OCI-LY1 (cell line): ENCODE measurements at regions not wholly inside any gene's neighbourhood (a gene's known extent, or its start where the extent isn't known, plus 50 kb on each side); places are given as distances from the start of the nearest gene placed in this dataset.

ENCODE experiments used
- H2AFZ ChIP-seq: fragments of 200-600 bp; sonication (generic), shearing (Covaris generic); 2 replicates; pipeline ENCODE4 v1.6.0; 2014; ENCODE audit warnings: antibody characterized with exemption, mild to moderate bottlenecking, low read length
- H3F3A ChIP-seq: fragments of 200-600 bp; sonication (generic), shearing (Covaris generic); 2 replicates; pipeline ENCODE4 v1.6.0; 2014; ENCODE audit warnings: mild to moderate bottlenecking, antibody characterized with exemption, low read length, moderate library complexity; ENCODE audit not compliant: insufficient read depth
- H3K27ac ChIP-seq: fragments of 200-600 bp; sonication (generic); 2 replicates; pipeline ENCODE4 v1.5.1; 2014; ENCODE audit warnings: low read length, mixed run types, mild to moderate bottlenecking, low read depth; ENCODE audit not compliant: poor library complexity, severe bottlenecking
- H3K27me3 ChIP-seq: fragments of 200-600 bp; sonication (generic); 2 replicates; pipeline ENCODE4 v1.6.0; 2014; ENCODE audit warnings: antibody characterized with exemption, mild to moderate bottlenecking, low read length, moderate library complexity; ENCODE audit not compliant: insufficient read depth
- H3K36me3 ChIP-seq: fragments of 200-600 bp; sonication (generic); 2 replicates; pipeline ENCODE4 v1.6.1; 2014; ENCODE audit warnings: mild to moderate bottlenecking, antibody characterized with exemption, low read length, moderate library complexity, mixed read lengths; ENCODE audit not compliant: insufficient read depth
- H3K4me1 ChIP-seq: fragments of 200-600 bp; sonication (generic); 2 replicates; pipeline ENCODE4 v1.5.1; 2014; ENCODE audit warnings: mild to moderate bottlenecking, low read length, moderate library complexity; ENCODE audit not compliant: insufficient read depth, severe bottlenecking
- H3K4me2 ChIP-seq: fragments of 200-600 bp; sonication (generic), shearing (Covaris generic); 2 replicates; pipeline ENCODE4 v1.6.1; 2014; ENCODE audit warnings: low read length
- H3K4me3 ChIP-seq: fragments of 200-600 bp; sonication (generic); 2 replicates; pipeline ENCODE4 v1.5.1; 2014; ENCODE audit warnings: low read length, low read depth, mild to moderate bottlenecking, mixed read lengths; ENCODE audit not compliant: poor library complexity, severe bottlenecking
- H3K79me2 ChIP-seq: fragments of 200-600 bp; shearing (Covaris generic); 2 replicates; pipeline ENCODE4 v1.6.1; 2016; ENCODE audit warnings: mixed run types, low read length, mixed read lengths; ENCODE audit not compliant: insufficient read depth
- H3K9ac ChIP-seq: fragments of 200-600 bp; sonication (generic), shearing (Covaris generic); 2 replicates; pipeline ENCODE4 v1.6.1; 2014; ENCODE audit warnings: mild to moderate bottlenecking, low read length, mixed read lengths
- H3K9me2 ChIP-seq: fragments of 200-600 bp; sonication (generic), shearing (Covaris generic); 2 replicates; pipeline ENCODE4 v1.6.1; 2014; ENCODE audit warnings: low read depth, mild to moderate bottlenecking, low read length, mixed read lengths
- H3K9me3 ChIP-seq: fragments of 200-600 bp; shearing (Covaris generic); 2 replicates; pipeline ENCODE4 v1.6.1; 2014; ENCODE audit warnings: low read length, mixed read lengths
- H4K20me1 ChIP-seq: fragments of 200-600 bp; sonication (generic), shearing (Covaris generic); 2 replicates; pipeline ENCODE4 v1.6.0; 2016; ENCODE audit warnings: mild to moderate bottlenecking, low read length; ENCODE audit not compliant: insufficient read depth
- EZH2 ChIP-seq: fragments of 200-600 bp; sonication (generic), shearing (Covaris generic); IDR thresholded peaks from 2 replicates; pipeline ENCODE4 v1.8.0; 2017; ENCODE audit warnings: borderline replicate concordance, mixed run types, mild to moderate bottlenecking, antibody characterized with exemption, low read length, moderate library complexity, mixed read lengths
- TF ChIP-seq, protein P1 (sequence below): fragments of 200-600 bp; sonication (generic), shearing (Covaris generic); IDR thresholded peaks from 2 replicates; pipeline ENCODE4 v1.5.1; 2017; ENCODE audit warnings: mild to moderate bottlenecking, antibody characterized with exemption, low read length, moderate library complexity, mixed read lengths

- Histone ChIP-seq H3K4me1 (no peaks in the 10 kb centered on the region), H3K9me3 (no peaks in the 10 kb centered on the region), H2AFZ (no peak overlapping the region), H3K27me3 (no peaks in the 10 kb centered on the region), H3K9me2 (no peaks in the 10 kb centered on the region), H3K79me2 (no peaks in the 10 kb centered on the region), H3K4me3 (no peak overlapping the region), H4K20me1 (no peaks in the 10 kb centered on the region), H3K9ac (no peak overlapping the region), H3K27ac (no peak overlapping the region), H3F3A (no peaks in the 10 kb centered on the region), H3K36me3 (no peaks in the 10 kb centered on the region), H3K4me2 (no peak overlapping the region)
- TF ChIP-seq EZH2 = no peak
- TF ChIP-seq, protein P1, sequence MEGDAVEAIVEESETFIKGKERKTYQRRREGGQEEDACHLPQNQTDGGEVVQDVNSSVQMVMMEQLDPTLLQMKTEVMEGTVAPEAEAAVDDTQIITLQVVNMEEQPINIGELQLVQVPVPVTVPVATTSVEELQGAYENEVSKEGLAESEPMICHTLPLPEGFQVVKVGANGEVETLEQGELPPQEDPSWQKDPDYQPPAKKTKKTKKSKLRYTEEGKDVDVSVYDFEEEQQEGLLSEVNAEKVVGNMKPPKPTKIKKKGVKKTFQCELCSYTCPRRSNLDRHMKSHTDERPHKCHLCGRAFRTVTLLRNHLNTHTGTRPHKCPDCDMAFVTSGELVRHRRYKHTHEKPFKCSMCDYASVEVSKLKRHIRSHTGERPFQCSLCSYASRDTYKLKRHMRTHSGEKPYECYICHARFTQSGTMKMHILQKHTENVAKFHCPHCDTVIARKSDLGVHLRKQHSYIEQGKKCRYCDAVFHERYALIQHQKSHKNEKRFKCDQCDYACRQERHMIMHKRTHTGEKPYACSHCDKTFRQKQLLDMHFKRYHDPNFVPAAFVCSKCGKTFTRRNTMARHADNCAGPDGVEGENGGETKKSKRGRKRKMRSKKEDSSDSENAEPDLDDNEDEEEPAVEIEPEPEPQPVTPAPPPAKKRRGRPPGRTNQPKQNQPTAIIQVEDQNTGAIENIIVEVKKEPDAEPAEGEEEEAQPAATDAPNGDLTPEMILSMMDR = no peak
Measured at GRCh38 chr2:210859314-210859713, 302.9 kb downstream of the CPS1 start.

DNA sequence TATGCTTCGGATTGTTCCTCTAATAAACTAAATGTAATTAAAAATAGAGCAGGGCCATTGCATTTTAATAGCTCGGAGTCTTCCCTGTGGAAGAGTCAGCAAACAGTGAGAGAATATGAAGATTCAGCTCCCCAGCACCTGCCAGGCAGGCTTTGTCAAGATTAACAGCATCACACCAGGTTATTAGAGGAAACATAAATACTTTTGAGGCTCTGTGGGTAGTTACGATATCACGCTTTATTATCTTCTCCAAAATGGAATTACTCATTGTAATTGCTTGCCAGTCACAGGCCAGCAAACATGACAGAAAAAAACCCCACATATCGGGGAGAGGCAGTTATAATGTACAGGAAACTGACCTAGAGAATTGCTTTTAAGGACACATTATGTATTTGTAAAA lies 303.9 kb downstream of the CPS1 start:
- Histone ChIP-seq H3K36me3 (no peaks in the 10 kb centered on the region), H3K27ac (no peak overlapping the region), H3F3A (no peaks in the 10 kb centered on the region), H3K4me1 (no peaks in the 10 kb centered on the region), H4K20me1 (no peaks in the 10 kb centered on the region), H3K4me3 (no peak overlapping the region), H2AFZ (no peak overlapping the region), H3K9me3 (no peaks in the 10 kb centered on the region), H3K4me2 (no peak overlapping the region), H3K9me2 (no peaks in the 10 kb centered on the region), H3K79me2 (no peaks in the 10 kb centered on the region), H3K27me3 (no peaks in the 10 kb centered on the region), H3K9ac (no peak overlapping the region)
- TF ChIP-seq EZH2 = no peak
- TF ChIP-seq, protein P1 = no peak

DNA sequence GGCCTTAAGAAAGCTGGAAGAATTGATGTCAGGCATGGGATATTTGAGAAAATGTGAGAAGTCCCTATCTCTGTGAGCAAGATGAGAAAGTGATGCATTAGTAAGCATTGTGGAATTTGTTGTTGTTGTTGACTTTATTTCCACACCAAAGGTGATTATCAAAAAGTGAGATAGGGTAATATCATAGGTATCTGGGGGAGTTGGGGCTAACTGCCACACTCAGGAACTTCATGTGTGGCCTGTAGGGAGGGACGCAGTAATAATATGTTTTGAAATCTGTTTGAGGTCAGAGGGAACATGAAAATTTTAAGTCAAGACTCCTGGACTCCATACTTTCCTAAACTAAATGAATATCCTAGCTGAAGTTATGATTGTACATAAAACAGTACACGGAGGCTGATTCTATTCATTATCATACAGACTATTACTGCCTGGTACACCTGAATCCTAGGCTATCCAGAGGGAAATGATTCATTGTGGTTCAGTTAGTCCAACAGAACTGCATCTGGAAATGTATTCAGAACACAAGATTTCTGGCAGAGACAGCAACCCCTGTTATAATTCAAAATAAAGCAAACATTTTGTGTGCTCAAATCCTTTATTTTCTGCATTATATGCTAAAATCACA lies 304.8 kb downstream of the CPS1 start:
- H2AFZ ChIP-seq = no peak overlapping the region
- no peaks in the 10 kb centered on the region for H3K9me3 ChIP-seq
- H4K20me1 ChIP-seq = no peaks in the 10 kb centered on the region
- no peaks in the 10 kb centered on the region for H3F3A ChIP-seq
- no peaks in the 10 kb centered on the region for H3K36me3 ChIP-seq
- H3K27me3 ChIP-seq = no peaks in the 10 kb centered on the region
- H3K79me2 ChIP-seq = no peaks in the 10 kb centered on the region
- H3K4me3 ChIP-seq = no peak overlapping the region
- H3K9me2 ChIP-seq = no peaks in the 10 kb centered on the region
- H3K27ac ChIP-seq = no peak overlapping the region
- no peak overlapping the region for H3K4me2 ChIP-seq
- H3K4me1 ChIP-seq = no peaks in the 10 kb centered on the region
- no peak overlapping the region for H3K9ac ChIP-seq
- no peak for TF ChIP-seq EZH2
- TF ChIP-seq, protein P1 = no peak
